Spleen (tissue), 7 donors: ENCODE measurements at regions not wholly inside any gene's neighbourhood (a gene's known extent, or its start where the extent isn't known, plus 50 kb on each side); places are given as distances from the start of the nearest gene placed in this dataset.

Experiments used
- CTCF ChIP-seq, 11 experiments: fragments of 200-600 bp in 7 of 11; fragments of 450-650 bp in 4 of 11; sonication (generic) in 4 of 11; IDR thresholded peaks in 8 of 11; conservative IDR thresholded peaks in 3 of 11; 1 replicate in 7 of 11; 2 replicates in 4 of 11; pipeline versions ENCODE4 v1.4.0 to v1.8.0; 2016 to 2021; ENCODE audit warnings: antibody characterized with exemption in 11 of 11, inconsistent platforms in 4 of 11, mild to moderate bottlenecking in 1 of 11
- POLR2AphosphoS5 ChIP-seq, 3 donors: sonication (generic); formaldehyde crosslinking; IDR thresholded peaks; one replicate each; pipeline ENCODE4 v1.5.1; 2017; ENCODE audit warnings: antibody characterized with exemption in 3 of 3
- donor health status: DM: no; HTN: no; CAD: no; lungs with moderate emphysema.
- donor health status: DM: no; HTN: no; CAD: no.
- donor health status: DM: no; HTN: no; CAD: no.

- TF ChIP-seq CTCF (IDR thresholded peaks at IDR 0.05 in 8 of 11, conservative IDR thresholded peaks at IDR 0.05 in 3 of 11) (no peak), POLR2AphosphoS5 (IDR thresholded peaks at IDR 0.05) (no peak)
Observed at GRCh38 chr5:2888520-2889060, 137.1 kb upstream of the IRX2 start.
